GM12878 (cell line): ENCODE measurements at regions not wholly inside any gene's neighbourhood (a gene's known extent, or its start where the extent isn't known, plus 50 kb on each side); places are given as distances from the start of the nearest gene placed in this dataset.

Experiments used
- ATAC-seq: fragments of 200-7000 bp; cut with Tn5 transposase; 3 replicates; pipeline ENCODE4 v1.9.1; 2020; ENCODE audit warnings: mild to moderate bottlenecking, moderate library complexity
- BruUV-seq: library from RNA; stranded (reverse); fragments of 400-500 nt; replicated peaks from 2 replicates; lab custom pipeline; 2021; lab: Mats Ljungman, UMichigan
- CTCF ChIA-PET: fragments of 300-600 bp; sonication (Branson Sonifier 250); formaldehyde crosslinking; extraction: SDS; loops from one replicate; lab custom pipeline; 2021; ENCODE audit warnings: inconsistent platforms; lab: Yijun Ruan, JAX
- POLR2A ChIA-PET: fragments of 350-600 bp; formaldehyde crosslinking; extraction: SDS; loops from one replicate; lab custom pipeline; 2021; ENCODE audit warnings: inconsistent platforms; lab: Charles Lee
- RAD21 ChIA-PET: fragments of 300-600 bp; sonication (Branson Sonifier 250); formaldehyde crosslinking; loops from one replicate; lab custom pipeline; 2023; ENCODE audit warnings: antibody characterized with exemption; ENCODE audit not compliant: unreplicated experiment; lab: Charles Lee
- SMC1A ChIA-PET: fragments of 300-600 bp; sonication (Branson Sonifier 250); formaldehyde crosslinking; loops from one replicate; lab custom pipeline; 2023; ENCODE audit not compliant: unreplicated experiment, uncharacterized antibody; lab: Charles Lee
- DNase-seq: peaks from one replicate; pipeline ENCODE4 v3.0.0-alpha.2; 2011; ENCODE audit warnings: low read depth, low spot score
- FAIRE-seq: peaks from 3 replicates; lab custom pipeline; 2011; peaks lifted over from hg19 to GRCh38; lab: Jason Lieb, UNC
- H2AFZ ChIP-seq: 2 replicates; pipeline ENCODE4 v1.6.0; 2011; ENCODE audit warnings: low read depth, low read length, control low read depth; ENCODE audit not compliant: control insufficient read depth
- H3K27ac ChIP-seq: 2 replicates; pipeline ENCODE4 v1.5.1; 2011; ENCODE audit warnings: control low read depth; ENCODE audit not compliant: control insufficient read depth, insufficient read depth
- H3K27me3 ChIP-seq, 2 experiments: replicated peaks in 1 of 2; 2 replicates each; pipeline versions ENCODE4 v1.6.0 to v1.6.1; 2011; ENCODE audit warnings: low read length in 1 of 2; ENCODE audit not compliant: control insufficient read depth in 2 of 2, insufficient read depth in 2 of 2
- H3K36me3 ChIP-seq, 2 experiments: 2 replicates each; pipeline ENCODE4 v1.5.1; 2011; ENCODE audit warnings: low read length in 1 of 2; ENCODE audit not compliant: control insufficient read depth in 2 of 2, insufficient read depth in 2 of 2
- H3K4me1 ChIP-seq: 2 replicates; pipeline ENCODE4 v1.6.1; 2011; ENCODE audit warnings: mild to moderate bottlenecking, low read length, moderate library complexity, mixed read lengths; ENCODE audit not compliant: control insufficient read depth, insufficient read depth
- H3K4me2 ChIP-seq: 2 replicates; pipeline ENCODE4 v1.6.0; 2011; ENCODE audit warnings: control low read depth; ENCODE audit not compliant: control insufficient read depth, insufficient read depth
- H3K4me3 ChIP-seq: fragments of 200-600 bp; sonication (generic); 2 replicates; pipeline ENCODE4 v1.5.1; 2016
- H3K79me2 ChIP-seq: 2 replicates; pipeline ENCODE4 v1.6.0; 2011; ENCODE audit warnings: low read length; ENCODE audit not compliant: control insufficient read depth, insufficient read depth
- H3K9ac ChIP-seq: 2 replicates; pipeline ENCODE4 v1.8.0; 2011; ENCODE audit warnings: low read length, control low read depth, mixed read lengths; ENCODE audit not compliant: control insufficient read depth, insufficient read depth
- H3K9me3 ChIP-seq: replicated peaks from 3 replicates; pipeline ENCODE4 v1.5.1; 2011; ENCODE audit warnings: mild to moderate bottlenecking, low read length; ENCODE audit not compliant: control insufficient read depth, insufficient read depth
- H4K20me1 ChIP-seq: 2 replicates; pipeline ENCODE4 v1.6.0; 2011; ENCODE audit not compliant: control insufficient read depth, insufficient read depth
- CHD1 ChIP-seq: IDR thresholded peaks from 2 replicates; pipeline ENCODE4 v1.6.1; 2012; ENCODE audit warnings: low read depth, low read length, improper control_type of control experiment
- CTCF ChIP-seq, 3 experiments: IDR thresholded peaks in 2 of 3; conservative IDR thresholded peaks in 1 of 3; 2 replicates each; pipeline ENCODE4 v1.5.1; 2011; ENCODE audit warnings: low read depth in 3 of 3, low read length in 3 of 3, mild to moderate bottlenecking in 3 of 3, control low read depth in 2 of 3, moderate library complexity in 2 of 3, inconsistent platforms in 1 of 3, mixed read lengths in 1 of 3; ENCODE audit not compliant: control insufficient read depth in 2 of 3, insufficient read depth in 1 of 3; ENCODE audit errors: extremely low read depth in 1 of 3
- DPF2 ChIP-seq: fragments of 450-650 bp; IDR thresholded peaks from 2 replicates; pipeline ENCODE4 v1.6.1; 2017; ENCODE audit warnings: mild to moderate bottlenecking
- IKZF1 ChIP-seq: fragments of 450-650 bp; conservative IDR thresholded peaks from 2 replicates; pipeline ENCODE4 v1.6.1; 2017; ENCODE audit warnings: antibody characterized with exemption, mild to moderate bottlenecking
- MXI1 ChIP-seq: fragments of 150-350 bp; IDR thresholded peaks from 2 replicates; pipeline ENCODE4 v1.6.1; 2011; ENCODE audit warnings: low read depth, mild to moderate bottlenecking, inconsistent platforms, low read length, improper control_type of control experiment
- PAX8 ChIP-seq: fragments of 450-650 bp; IDR thresholded peaks from 2 replicates; pipeline ENCODE4 v1.6.1; 2017; ENCODE audit warnings: mild to moderate bottlenecking, moderate library complexity
- POLR2AphosphoS5 ChIP-seq: IDR thresholded peaks from 2 replicates; pipeline ENCODE4 v1.6.1; 2011; ENCODE audit warnings: mild to moderate bottlenecking, low read length, inconsistent platforms
- SMAD1 ChIP-seq: fragments of 450-650 bp; IDR thresholded peaks from 2 replicates; pipeline ENCODE4 v1.6.1; 2018; ENCODE audit warnings: mild to moderate bottlenecking, low read depth; ENCODE audit not compliant: partially characterized antibody
- SMARCA5 ChIP-seq: fragments of 450-650 bp; IDR thresholded peaks from 2 replicates; pipeline ENCODE4 v1.6.1; 2017; ENCODE audit warnings: mild to moderate bottlenecking
- SPI1 ChIP-seq: IDR thresholded peaks from 2 replicates; pipeline ENCODE4 v1.6.1; 2011; ENCODE audit warnings: low read depth, mild to moderate bottlenecking, low read length, moderate library complexity, borderline replicate concordance; ENCODE audit not compliant: insufficient read depth
- TCF12 ChIP-seq: IDR thresholded peaks from 2 replicates; pipeline ENCODE4 v1.6.1; 2011; ENCODE audit warnings: low read depth, mild to moderate bottlenecking, low read length
- WRNIP1 ChIP-seq: IDR thresholded peaks from 2 replicates; pipeline ENCODE4 v1.6.1; 2011; ENCODE audit warnings: low read depth, low read length, improper control_type of control experiment, borderline replicate concordance
- ZBTB4 ChIP-seq: fragments of 450-650 bp; formaldehyde crosslinking; IDR thresholded peaks from 2 replicates; pipeline ENCODE4 v1.4.0; 2022; ENCODE audit warnings: mild to moderate bottlenecking, moderate library complexity
- ZBTB40 ChIP-seq: fragments of 450-650 bp; IDR thresholded peaks from 2 replicates; pipeline ENCODE4 v1.6.1; 2016; ENCODE audit warnings: mild to moderate bottlenecking, moderate library complexity, borderline replicate concordance
- ZNF217 ChIP-seq: fragments of 450-650 bp; IDR thresholded peaks from 2 replicates; pipeline ENCODE4 v1.6.1; 2017; ENCODE audit warnings: antibody characterized with exemption, mild to moderate bottlenecking
- WGBS: methylation state at CpG from one replicate; pipeline ENCODE4 v1.1.6; 2016; ENCODE audit warnings: low lambda C conversion rate; ENCODE audit not compliant: insufficient replicate concordance, insufficient coverage; ENCODE audit errors: missing lambda C conversion rate; 5-methylcytosine and 5-hydroxymethylcytosine counted together
- in situ Hi-C: fragments of 300-500 bp; cut with MboI; formaldehyde crosslinking; loops from 9 replicates; pipeline ENCODE4 v1.14.3; 2018; ENCODE audit warnings: mixed read lengths
- intact Hi-C: fragments of 100-400 bp; cut with micrococcal nuclease; formaldehyde crosslinking; loops from one replicate; pipeline ENCODE4 v1.14.2; 2022; ENCODE audit not compliant: unreplicated experiment

- TF ChIP-seq ZNF217, result no peak
- no peak for TF ChIP-seq SMAD1
- TF ChIP-seq MXI1, result no peak
Measured at GRCh38 chr5:124590686-124591085, 155.8 kb downstream of the ZNF608 start (continued).

GRCh38 chr5:124587280-124587679, 159.2 kb downstream of the ZNF608 start:
- Histone ChIP-seq H3K9ac (no peak overlapping the region), H3K4me3 (no peak overlapping the region), H3K79me2 (no peaks in the 10 kb centered on the region), H3K27ac (no peak overlapping the region), H3K27me3 (no peaks in the 10 kb centered on the region; a peak in 1 of 4 replicates), H4K20me1 (no peaks in the 10 kb centered on the region), H3K4me2 (no peak overlapping the region), H3K9me3 (no peaks in the 10 kb centered on the region; the same call in 1 of the 3 replicates), H3K4me1 (peaks cover 14% of the 10 kb centered on the region; the same call in 1 of the 2 replicates), H2AFZ (no peak overlapping the region), H3K36me3 (no peaks in the 10 kb centered on the region; a peak in 1 of 4 replicates)
- ChIA-PET POLR2A (no interaction called here), RAD21 (interaction anchor here (0.6 to 1.2 kb wide), 2 partner anchors 16 to 58 kb away, joined by 3 to 4 read pairs; no protein-coding TSS in a partner anchor), CTCF (interaction anchor here (0.7 kb wide), 1 partner anchor 984 kb away, joined by 3 read pairs; no protein-coding TSS in a partner anchor), SMC1A (interaction anchor here (1.3 kb wide), 1 partner anchor 11 kb away, joined by 3 read pairs; no protein-coding TSS in a partner anchor)
- 61% methylated on average over 4 of the region's 4 CpGs for WGBS
- ATAC-seq, result no peak
- no peak for DNase-seq
- in situ Hi-C loops, result no loop called here
- intact Hi-C loops, result no loop called here
- FAIRE-seq, result no peak
- BruUV-seq, result no TSS peak
- TF ChIP-seq MXI1, result no peak
- no peak for TF ChIP-seq CTCF (IDR thresholded peaks at IDR 0.05 in 2 of 3, conservative IDR thresholded peaks at IDR 0.05 in 1 of 3; ENCODE audit: control insufficient read depth in 2 of 3, extremely low read depth in 1 of 3, insufficient read depth in 1 of 3, low read depth in 3 of 3, low read length in 3 of 3)
- TF ChIP-seq POLR2AphosphoS5, result no peak
- TF ChIP-seq ZBTB4, result no peak
- TF ChIP-seq TCF12, result no peak
- no peak for TF ChIP-seq WRNIP1
- TF ChIP-seq PAX8, result no peak
- TF ChIP-seq SMARCA5, result no peak
- TF ChIP-seq ZBTB40, result no peak
- no peak for TF ChIP-seq IKZF1
- no peak for TF ChIP-seq CHD1
- no peak for TF ChIP-seq DPF2
- TF ChIP-seq SPI1, result no peak
